K562 (cell line): ENCODE measurements at regions not wholly inside any gene's neighbourhood (a gene's known extent, or its start where the extent isn't known, plus 50 kb on each side); places are given as distances from the start of the nearest gene placed in this dataset.

Source experiments
- ETV6 ChIP-seq, 3 experiments: fragments of 150-350 bp in 1 of 3; sonication (generic) in 1 of 3; formaldehyde crosslinking in 1 of 3; IDR thresholded peaks; 2 replicates each; pipeline versions ENCODE4 v1.6.1 to v1.8.0; 2014 to 2022; ENCODE audit warnings: borderline replicate concordance in 2 of 3, low read depth in 2 of 3, antibody characterized with exemption in 1 of 3, low read length in 1 of 3, mild to moderate bottlenecking in 1 of 3, missing genetic modification reagents in 1 of 3
- FUS ChIP-seq: fragments of 200-400 bp; formaldehyde crosslinking; optimal IDR thresholded peaks from 2 replicates; pipeline ENCODE3; 2017; ENCODE audit warnings: low read depth, low read length
- HDAC2 ChIP-seq: fragments of 450-650 bp; IDR thresholded peaks from 2 replicates; pipeline ENCODE4 v1.6.1; 2016; ENCODE audit warnings: mild to moderate bottlenecking
- HEY1 ChIP-seq: fragments of 250-450 bp; sonication (Bioruptor Pico); IDR thresholded peaks from 2 replicates; pipeline ENCODE4 v1.5.0; 2020; ENCODE audit warnings: mild to moderate bottlenecking, moderate library complexity, borderline replicate concordance
- HSF4 ChIP-seq: fragments of 250-450 bp; sonication (Bioruptor Pico); IDR thresholded peaks from 2 replicates; pipeline ENCODE4 v2.1.2; 2022; ENCODE audit warnings: mild to moderate bottlenecking, moderate library complexity, borderline replicate concordance
- JUND ChIP-seq, 2 experiments: IDR thresholded peaks; 2 replicates in 1 of 2; 3 replicates in 1 of 2; pipeline ENCODE4 v1.6.1; 2011; ENCODE audit warnings: borderline replicate concordance in 2 of 2, low read depth in 2 of 2, low read length in 2 of 2, improper control_type of control experiment in 1 of 2, missing biosample characterization in 1 of 2, missing genetic modification characterization in 1 of 2, missing genetic modification reagents in 1 of 2
- NCOA6 ChIP-seq: fragments of 450-650 bp; IDR thresholded peaks from 2 replicates; pipeline ENCODE4 v1.6.1; 2017; ENCODE audit warnings: mild to moderate bottlenecking
- SMARCA4 ChIP-seq: fragments of 450-650 bp; IDR thresholded peaks from 2 replicates; pipeline ENCODE4 v1.6.1; 2016
- TCF7 ChIP-seq: sonication (generic); IDR thresholded peaks from 2 replicates; pipeline ENCODE4 v1.6.1; 2016; ENCODE audit warnings: antibody characterized with exemption, borderline replicate concordance
- ZNF277 ChIP-seq: fragments of 250-450 bp; sonication (Bioruptor Pico); IDR thresholded peaks from 2 replicates; pipeline ENCODE4 v1.8.0; 2022; ENCODE audit warnings: inconsistent platforms, mild to moderate bottlenecking, moderate library complexity, borderline replicate concordance
- TF ChIP-seq, protein P1 (sequence below): fragments of 450-650 bp; formaldehyde crosslinking; IDR thresholded peaks from 2 replicates; pipeline ENCODE4 v1.4.0; 2020; ENCODE audit warnings: mild to moderate bottlenecking, mixed read lengths
- TF ChIP-seq, protein P2 (sequence below): fragments of 250-450 bp; sonication (Bioruptor Pico); IDR thresholded peaks from 2 replicates; pipeline ENCODE4 v1.5.0; 2021; ENCODE audit warnings: mild to moderate bottlenecking, moderate library complexity

DNA sequence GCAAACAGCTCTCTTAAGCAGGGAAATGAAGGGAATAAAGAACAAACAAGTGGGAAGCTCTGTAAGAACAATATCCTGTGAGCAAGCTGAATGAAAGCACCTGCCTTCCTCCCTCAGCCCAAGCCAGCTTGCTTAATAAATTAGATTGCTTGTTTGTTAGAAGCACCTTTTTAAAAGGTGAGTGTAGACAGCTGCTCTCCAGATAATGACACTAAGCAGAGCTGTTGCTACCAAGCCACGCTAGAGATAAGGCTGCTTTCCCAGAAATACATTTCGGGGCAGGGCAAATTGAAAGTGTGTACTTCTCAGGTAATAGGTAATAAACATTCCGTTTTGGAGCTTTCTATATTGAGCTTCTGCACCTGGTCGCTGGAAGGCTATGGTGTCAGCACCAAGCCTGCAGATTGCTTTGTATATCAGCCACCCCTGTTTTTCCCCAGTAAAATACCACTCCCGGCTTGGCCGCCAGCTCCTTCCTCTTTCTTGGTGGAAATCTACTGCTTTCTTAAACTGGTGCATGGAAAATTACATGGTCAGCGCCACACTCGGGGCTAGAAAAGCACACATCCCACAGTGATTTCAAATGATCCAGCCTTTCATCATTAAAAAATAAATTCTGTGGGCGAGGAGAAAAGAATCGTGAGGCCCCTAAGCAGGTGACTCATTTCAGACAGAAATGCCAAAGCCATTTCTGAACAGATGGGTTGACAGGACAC is 151.3 kb downstream of the ETS2 start (continued):
- TF ChIP-seq, protein P1, sequence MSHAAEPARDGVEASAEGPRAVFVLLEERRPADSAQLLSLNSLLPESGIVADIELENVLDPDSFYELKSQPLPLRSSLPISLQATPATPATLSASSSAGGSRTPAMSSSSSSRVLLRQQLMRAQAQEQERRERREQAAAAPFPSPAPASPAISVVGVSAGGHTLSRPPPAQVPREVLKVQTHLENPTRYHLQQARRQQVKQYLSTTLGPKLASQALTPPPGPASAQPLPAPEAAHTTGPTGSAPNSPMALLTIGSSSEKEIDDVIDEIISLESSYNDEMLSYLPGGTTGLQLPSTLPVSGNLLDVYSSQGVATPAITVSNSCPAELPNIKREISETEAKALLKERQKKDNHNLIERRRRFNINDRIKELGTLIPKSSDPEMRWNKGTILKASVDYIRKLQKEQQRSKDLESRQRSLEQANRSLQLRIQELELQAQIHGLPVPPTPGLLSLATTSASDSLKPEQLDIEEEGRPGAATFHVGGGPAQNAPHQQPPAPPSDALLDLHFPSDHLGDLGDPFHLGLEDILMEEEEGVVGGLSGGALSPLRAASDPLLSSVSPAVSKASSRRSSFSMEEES (CRISPR knock-in tag): no peak
- TF ChIP-seq TCF7 (no peak), FUS (no peak), ZNF277 (CRISPR knock-in tag) (no peak), HEY1 (CRISPR knock-in tag) (no peak), JUND (IDR thresholded peaks at IDR 0.05; ENCODE audit: borderline replicate concordance, low read depth, low read length) (peak; percentile 20; the same call in 1 of the 2 replicates), JUND (tag; IDR thresholded peaks at IDR 0.05; ENCODE audit: borderline replicate concordance, low read depth, low read length) (no peak), ETV6 (IDR thresholded peaks at IDR 0.05; ENCODE audit: borderline replicate concordance in 1 of 2, low read depth in 2 of 2, low read length in 1 of 2) (no peak), ETV6 (CRISPR knock-in tag; IDR thresholded peaks at IDR 0.05; ENCODE audit: borderline replicate concordance) (no peak), NCOA6 (no peak), HSF4 (CRISPR knock-in tag) (no peak), HDAC2 (no peak; the same call in 1 of the 2 replicates), SMARCA4 (peak; percentile 25; the same call in 1 of the 2 replicates)
- TF ChIP-seq, protein P2, sequence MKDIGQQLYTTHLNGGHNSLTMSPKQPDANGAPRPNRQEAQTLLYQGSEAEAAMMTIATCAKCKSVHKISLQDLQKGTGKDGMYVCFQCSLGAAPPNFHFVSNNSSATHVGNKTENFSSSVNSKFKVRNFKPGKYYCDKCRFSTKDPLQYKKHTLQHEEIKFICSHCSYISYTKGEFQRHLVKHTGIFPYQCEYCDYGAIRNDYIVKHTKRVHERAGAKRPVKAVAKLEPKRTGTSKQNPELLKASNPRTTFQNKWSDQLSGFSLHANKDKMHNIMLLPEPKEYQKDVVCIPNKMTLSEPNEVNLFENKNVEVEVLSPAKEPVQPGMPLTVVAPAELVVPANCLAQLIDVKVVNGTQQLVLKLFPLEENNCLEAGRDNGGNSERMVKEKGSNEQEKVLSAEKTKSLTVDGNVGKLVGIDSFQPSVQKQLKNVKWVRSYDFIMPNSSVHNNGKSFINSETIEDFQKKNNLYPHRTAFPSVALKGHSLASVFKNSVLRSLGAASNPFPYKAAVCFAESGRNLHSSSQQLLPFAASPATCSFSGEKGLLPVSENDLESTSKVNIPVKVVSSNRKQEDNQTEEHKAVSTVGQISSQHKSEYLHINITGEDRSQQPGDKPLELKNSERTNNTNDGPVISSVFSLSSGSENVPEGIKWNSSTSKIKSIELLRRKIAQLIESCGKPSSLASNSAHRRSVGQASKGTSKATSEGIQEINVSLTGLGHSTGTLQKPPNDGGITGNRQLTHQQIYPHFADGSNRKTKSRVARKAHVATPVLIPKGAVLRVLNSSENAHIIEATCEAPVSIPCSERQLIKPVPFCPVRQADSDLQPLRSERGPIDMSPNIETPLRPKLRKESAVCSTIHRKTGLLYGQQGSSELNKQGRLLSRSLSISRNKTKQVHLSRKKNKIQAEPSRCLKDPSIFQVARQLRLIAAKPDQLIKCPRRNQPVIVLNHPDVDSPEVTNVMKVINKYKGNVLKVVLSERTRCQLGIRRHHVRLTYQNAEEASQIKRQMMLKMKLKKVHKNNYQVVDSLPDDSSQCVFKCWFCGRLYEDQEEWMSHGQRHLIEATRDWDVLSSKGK (CRISPR knock-in tag): no peak
